Activated naive CD8-positive, alpha-beta T cell treated with anti-CD3 and anti-CD28 coated beads for 36 hours (primary cell): ENCODE measurements at regions not wholly inside any gene's neighbourhood (a gene's known extent, or its start where the extent isn't known, plus 50 kb on each side); places are given as distances from the start of the nearest gene placed in this dataset.

ENCODE experiments used
- DNase-seq: peaks from one replicate; pipeline ENCODE4 v3.0.0; 2021
- H3K27ac Mint-ChIP-seq: one replicate; pipeline ENCODE4 v1.8.0; 2022; ENCODE audit warnings: mild to moderate bottlenecking, moderate library complexity, mixed read lengths
- H3K27me3 Mint-ChIP-seq: one replicate; pipeline ENCODE4 v1.8.0; 2022; ENCODE audit warnings: mild to moderate bottlenecking, mixed read lengths
- H3K36me3 Mint-ChIP-seq: one replicate; pipeline ENCODE4 v1.8.0; 2021; ENCODE audit warnings: mild to moderate bottlenecking, mixed read lengths
- H3K4me1 Mint-ChIP-seq: one replicate; pipeline ENCODE4 v1.8.0; 2021; ENCODE audit warnings: mixed read lengths
- H3K4me3 Mint-ChIP-seq: one replicate; pipeline ENCODE4 v1.8.0; 2022; ENCODE audit warnings: mild to moderate bottlenecking, moderate library complexity, mixed read lengths
- H3K9me3 Mint-ChIP-seq: one replicate; pipeline ENCODE4 v1.8.0; 2022; ENCODE audit warnings: mixed read lengths

- peak overlapping the region; percentile 75 for H3K27ac Mint-ChIP-seq
- peak overlapping the region; percentile 55 for H3K4me3 Mint-ChIP-seq
- no peaks in the 10 kb centered on the region for H3K36me3 Mint-ChIP-seq
- no peak for DNase-seq
- H3K9me3 Mint-ChIP-seq = no peaks in the 10 kb centered on the region
- no peaks in the 10 kb centered on the region for H3K27me3 Mint-ChIP-seq
- H3K4me1 Mint-ChIP-seq = peaks cover 46% of the 10 kb centered on the region
These were observed 50.3 kb downstream of the UTRN start for GRCh38 chr6:144335311-144335861.

GRCh38 chr6:144335914-144336313 lies 50.8 kb downstream of the UTRN start:
- Mint-ChIP-seq H3K27me3 (no peaks in the 10 kb centered on the region), H3K36me3 (no peaks in the 10 kb centered on the region), H3K4me1 (peaks cover 50% of the 10 kb centered on the region), H3K4me3 (peak overlapping the region; percentile 55), H3K27ac (peak overlapping the region; percentile 75), H3K9me3 (no peaks in the 10 kb centered on the region)
- DNase-seq = no peak

- no peaks in the 10 kb centered on the region for H3K9me3 Mint-ChIP-seq
- H3K4me1 Mint-ChIP-seq = peaks cover 58% of the 10 kb centered on the region
- no peaks in the 10 kb centered on the region for H3K27me3 Mint-ChIP-seq
- H3K36me3 Mint-ChIP-seq = no peaks in the 10 kb centered on the region
- peak overlapping the region; percentile 50 for H3K27ac Mint-ChIP-seq
- no peak for DNase-seq
- no peak overlapping the region for H3K4me3 Mint-ChIP-seq
These were observed 51.8 kb downstream of the UTRN start for GRCh38 chr6:144336900-144337299.

GRCh38 chr6:144338474-144338873 lies 53.3 kb downstream of the UTRN start:
- Mint-ChIP-seq H3K27ac (no peak overlapping the region), H3K27me3 (no peaks in the 10 kb centered on the region), H3K36me3 (no peaks in the 10 kb centered on the region), H3K4me3 (no peak overlapping the region), H3K4me1 (peaks cover 67% of the 10 kb centered on the region), H3K9me3 (no peaks in the 10 kb centered on the region)
- DNase-seq = no peak

- H3K9me3 Mint-ChIP-seq = no peaks in the 10 kb centered on the region
- H3K4me3 Mint-ChIP-seq = no peak overlapping the region
- no peak for DNase-seq
- no peaks in the 10 kb centered on the region for H3K27me3 Mint-ChIP-seq
- no peaks in the 10 kb centered on the region for H3K36me3 Mint-ChIP-seq
- peaks cover 66% of the 10 kb centered on the region for H3K4me1 Mint-ChIP-seq
- H3K27ac Mint-ChIP-seq = no peak overlapping the region
These were observed 54.0 kb downstream of the UTRN start for GRCh38 chr6:144338951-144339700.

GRCh38 chr6:144339859-144340452 lies 54.8 kb downstream of the UTRN start:
- Mint-ChIP-seq H3K27me3 (no peaks in the 10 kb centered on the region), H3K27ac (no peak overlapping the region), H3K9me3 (no peaks in the 10 kb centered on the region), H3K36me3 (no peaks in the 10 kb centered on the region), H3K4me1 (peaks cover 63% of the 10 kb centered on the region), H3K4me3 (no peak overlapping the region)
- DNase-seq = no peak

GRCh38 chr6:144340541-144341371 lies 55.6 kb downstream of the UTRN start:
- no peaks in the 10 kb centered on the region for H3K9me3 Mint-ChIP-seq
- H3K4me1 Mint-ChIP-seq = peaks cover 63% of the 10 kb centered on the region
- no peak overlapping the region for H3K4me3 Mint-ChIP-seq
- DNase-seq = no peak
- no peak overlapping the region for H3K27ac Mint-ChIP-seq
- H3K36me3 Mint-ChIP-seq = peaks cover 2% of the 10 kb centered on the region
- H3K27me3 Mint-ChIP-seq = no peaks in the 10 kb centered on the region

- H3K4me3 Mint-ChIP-seq = no peak overlapping the region
- H3K4me1 Mint-ChIP-seq = peaks cover 62% of the 10 kb centered on the region
- no peak overlapping the region for H3K27ac Mint-ChIP-seq
- H3K9me3 Mint-ChIP-seq = peaks cover 2% of the 10 kb centered on the region
- no peak for DNase-seq
- peaks cover 5% of the 10 kb centered on the region for H3K36me3 Mint-ChIP-seq
- no peaks in the 10 kb centered on the region for H3K27me3 Mint-ChIP-seq
These were observed 56.8 kb downstream of the UTRN start for GRCh38 chr6:144341831-144342527.

GRCh38 chr6:144343701-144344428 lies 58.7 kb downstream of the UTRN start:
- Mint-ChIP-seq H3K36me3 (peaks cover 16% of the 10 kb centered on the region), H3K27ac (peak overlapping the region; percentile 96), H3K9me3 (peaks cover 5% of the 10 kb centered on the region), H3K4me3 (peak overlapping the region; percentile 87), H3K27me3 (no peaks in the 10 kb centered on the region), H3K4me1 (peaks cover 67% of the 10 kb centered on the region)
- DNase-seq = no peak

GRCh38 chr6:144344646-144345045 lies 59.5 kb downstream of the UTRN start:
- peak overlapping the region; percentile 87 for H3K4me3 Mint-ChIP-seq
- H3K27ac Mint-ChIP-seq = peak overlapping the region; percentile 96
- H3K9me3 Mint-ChIP-seq = peaks cover 5% of the 10 kb centered on the region

GRCh38 chr6:144345451-144345850 lies 60.3 kb downstream of the UTRN start:
- peak overlapping the region; percentile 96 for H3K27ac Mint-ChIP-seq
- H3K9me3 Mint-ChIP-seq = peaks cover 5% of the 10 kb centered on the region
- H3K27me3 Mint-ChIP-seq = no peaks in the 10 kb centered on the region
- peaks cover 16% of the 10 kb centered on the region for H3K36me3 Mint-ChIP-seq
- peaks cover 70% of the 10 kb centered on the region for H3K4me1 Mint-ChIP-seq
- DNase-seq = no peak
- H3K4me3 Mint-ChIP-seq = peak overlapping the region; percentile 87

More at GRCh38 chr6:144344646-144345045, 59.5 kb downstream of the UTRN start:
- Mint-ChIP-seq H3K4me1 (peaks cover 69% of the 10 kb centered on the region), H3K36me3 (peaks cover 16% of the 10 kb centered on the region), H3K27me3 (no peaks in the 10 kb centered on the region)
- no peak for DNase-seq

GRCh38 chr6:144346719-144347447 lies 61.7 kb downstream of the UTRN start:
- Mint-ChIP-seq H3K27ac (peak overlapping the region; percentile 84), H3K4me1 (peaks cover 72% of the 10 kb centered on the region)

GRCh38 chr6:144347448-144347759 lies 62.3 kb downstream of the UTRN start:
- Mint-ChIP-seq H3K4me3 (peak overlapping the region; percentile 50), H3K36me3 (peaks cover 16% of the 10 kb centered on the region)

More at GRCh38 chr6:144346719-144347447, 61.7 kb downstream of the UTRN start:
- Mint-ChIP-seq H3K36me3 (peaks cover 16% of the 10 kb centered on the region), H3K27me3 (no peaks in the 10 kb centered on the region), H3K4me3 (peak overlapping the region; percentile 70), H3K9me3 (peaks cover 5% of the 10 kb centered on the region)
- no peak for DNase-seq

More at GRCh38 chr6:144347448-144347759, 62.3 kb downstream of the UTRN start:
- peaks cover 5% of the 10 kb centered on the region for H3K9me3 Mint-ChIP-seq
- no peak for DNase-seq
- H3K27me3 Mint-ChIP-seq = no peaks in the 10 kb centered on the region
- H3K4me1 Mint-ChIP-seq = peaks cover 73% of the 10 kb centered on the region
- peak overlapping the region; percentile 84 for H3K27ac Mint-ChIP-seq
